GM13976 (cell line): ENCODE measurements at regions not wholly inside any gene's neighbourhood (a gene's known extent, or its start where the extent isn't known, plus 50 kb on each side); places are given as distances from the start of the nearest gene placed in this dataset.

Source experiments
- DNase-seq: peaks from one replicate; pipeline ENCODE4 v3.0.0; 2012; ENCODE audit warnings: low spot score
- in situ Hi-C: fragments of 300-500 bp; cut with MboI; formaldehyde crosslinking; loops from one replicate; pipeline ENCODE4 v1.12.0; 2022; ENCODE audit warnings: low sequenced_read_pairs, mixed read lengths, inconsistent platforms; ENCODE audit not compliant: unreplicated experiment
- TF ChIP-seq, protein P1 (sequence below): IDR thresholded peaks from 2 replicates; pipeline ENCODE4 v1.5.1; 2012; ENCODE audit warnings: borderline replicate concordance, mild to moderate bottlenecking; ENCODE audit not compliant: insufficient read depth; ENCODE audit errors: extremely low read depth, missing control alignments, control extremely low read depth

- TF ChIP-seq, protein P1, sequence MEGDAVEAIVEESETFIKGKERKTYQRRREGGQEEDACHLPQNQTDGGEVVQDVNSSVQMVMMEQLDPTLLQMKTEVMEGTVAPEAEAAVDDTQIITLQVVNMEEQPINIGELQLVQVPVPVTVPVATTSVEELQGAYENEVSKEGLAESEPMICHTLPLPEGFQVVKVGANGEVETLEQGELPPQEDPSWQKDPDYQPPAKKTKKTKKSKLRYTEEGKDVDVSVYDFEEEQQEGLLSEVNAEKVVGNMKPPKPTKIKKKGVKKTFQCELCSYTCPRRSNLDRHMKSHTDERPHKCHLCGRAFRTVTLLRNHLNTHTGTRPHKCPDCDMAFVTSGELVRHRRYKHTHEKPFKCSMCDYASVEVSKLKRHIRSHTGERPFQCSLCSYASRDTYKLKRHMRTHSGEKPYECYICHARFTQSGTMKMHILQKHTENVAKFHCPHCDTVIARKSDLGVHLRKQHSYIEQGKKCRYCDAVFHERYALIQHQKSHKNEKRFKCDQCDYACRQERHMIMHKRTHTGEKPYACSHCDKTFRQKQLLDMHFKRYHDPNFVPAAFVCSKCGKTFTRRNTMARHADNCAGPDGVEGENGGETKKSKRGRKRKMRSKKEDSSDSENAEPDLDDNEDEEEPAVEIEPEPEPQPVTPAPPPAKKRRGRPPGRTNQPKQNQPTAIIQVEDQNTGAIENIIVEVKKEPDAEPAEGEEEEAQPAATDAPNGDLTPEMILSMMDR = no peak
- in situ Hi-C loops = no loop called here
- DNase-seq = no peak
Measured at GRCh38 chr11:109480251-109480650, 58.3 kb downstream of the C11orf87 start.

GRCh38 chr11:109486129-109486528 is 64.1 kb downstream of the C11orf87 start:
- in situ Hi-C loops = no loop called here
- no peak for DNase-seq
- TF ChIP-seq, protein P1 = no peak

GRCh38 chr11:109490953-109491635 is 69.1 kb downstream of the C11orf87 start:
- in situ Hi-C loops = no loop called here
- no peak for DNase-seq
- TF ChIP-seq, protein P1 = no peak

GRCh38 chr11:109506115-109506514 is 84.1 kb downstream of the C11orf87 start:
- in situ Hi-C loops = no loop called here
- TF ChIP-seq, protein P1 = no peak

GRCh38 chr11:109507331-109507730 is 85.3 kb downstream of the C11orf87 start:
- in situ Hi-C loops = no loop called here
- no peak for DNase-seq
- TF ChIP-seq, protein P1 = no peak

More at GRCh38 chr11:109506115-109506514, 84.1 kb downstream of the C11orf87 start:
- DNase-seq = no peak

DNA sequence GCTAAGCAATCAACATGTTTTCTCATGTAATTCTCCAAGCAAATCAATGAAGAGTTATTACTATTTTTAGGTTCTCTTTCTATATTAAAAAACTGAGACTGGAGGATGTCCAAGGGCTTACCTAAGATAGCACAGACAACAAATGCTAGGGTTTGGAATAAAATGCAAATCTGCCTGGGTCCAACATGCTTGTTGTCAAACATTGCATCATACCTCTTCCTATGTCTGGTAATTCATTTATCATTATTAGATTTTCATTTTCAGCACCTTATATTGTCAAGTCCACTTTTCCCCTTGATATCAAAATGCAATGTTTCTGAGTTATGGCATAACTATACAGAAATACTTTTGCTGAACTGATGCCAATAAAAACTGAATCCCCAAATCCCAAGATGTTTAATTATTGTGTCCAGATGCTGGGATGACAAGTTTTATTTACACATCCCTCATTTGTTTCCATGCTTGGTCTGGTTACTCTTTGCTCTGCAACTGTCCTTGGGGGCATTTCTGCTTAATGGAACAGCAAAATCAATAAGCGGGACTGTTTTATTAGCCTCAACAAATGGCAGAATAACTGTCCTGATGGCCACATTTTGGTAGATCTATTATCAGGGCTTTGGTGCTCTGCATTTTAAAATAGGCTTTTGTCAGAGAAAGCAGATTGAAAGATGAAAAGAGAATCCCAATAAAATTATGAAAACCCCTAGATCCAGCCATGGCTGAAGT is 86.0 kb downstream of the C11orf87 start:
- TF ChIP-seq, protein P1 = no peak
- in situ Hi-C loops = no loop called here

More for the DNA sequence above, 86.0 kb downstream of the C11orf87 start:
- DNase-seq = no peak
